CD14-positive monocyte (primary cell): ENCODE measurements at regions not wholly inside any gene's neighbourhood (a gene's known extent, or its start where the extent isn't known, plus 50 kb on each side); places are given as distances from the start of the nearest gene placed in this dataset.

Source experiments
- DNase-seq, 3 donors: peaks; one replicate each; pipeline ENCODE4 v3.0.0-alpha.2; 2011 to 2022
- H2AFZ ChIP-seq: 2 replicates; pipeline ENCODE4 v1.6.0; 2012; ENCODE audit warnings: mild to moderate bottlenecking, low read depth, low read length, inconsistent platforms; ENCODE audit not compliant: insufficient read depth, poor library complexity, severe bottlenecking
- H3K27ac ChIP-seq, 2 donors: 1 replicate in 1 of 2; 2 replicates in 1 of 2; pipeline ENCODE4 v1.5.1; 2012 to 2013; ENCODE audit warnings: low read length in 2 of 2, control low read depth in 1 of 2, inconsistent platforms in 1 of 2, low read depth in 1 of 2, mild to moderate bottlenecking in 1 of 2
- H3K27me3 ChIP-seq, 2 donors: one replicate each; pipeline versions ENCODE4 v1.6.0 to v1.6.1; 2011 to 2013; ENCODE audit warnings: low read length in 2 of 2; ENCODE audit not compliant: control insufficient read depth in 2 of 2, insufficient read depth in 2 of 2
- H3K36me3 ChIP-seq, 2 donors: replicated peaks in 1 of 2; 1 replicate in 1 of 2; 2 replicates in 1 of 2; pipeline versions ENCODE4 v1.5.1 to v1.6.1; 2012 to 2013; ENCODE audit warnings: low read length in 2 of 2, control low read depth in 1 of 2, inconsistent platforms in 1 of 2, mild to moderate bottlenecking in 1 of 2; ENCODE audit not compliant: insufficient read depth in 2 of 2, control insufficient read depth in 1 of 2
- H3K4me1 ChIP-seq, 2 donors: 1 replicate in 1 of 2; 2 replicates in 1 of 2; pipeline versions ENCODE4 v1.5.1 to v1.6.1; 2012 to 2013; ENCODE audit warnings: low read length in 2 of 2, control low read depth in 1 of 2, inconsistent platforms in 1 of 2, mild to moderate bottlenecking in 1 of 2, moderate library complexity in 1 of 2; ENCODE audit not compliant: insufficient read depth in 2 of 2, control insufficient read depth in 1 of 2
- H3K4me2 ChIP-seq: replicated peaks from 2 replicates; pipeline ENCODE3; 2012; ENCODE audit warnings: low read length, moderate library complexity, mild to moderate bottlenecking; ENCODE audit not compliant: poor library complexity, severe bottlenecking; ENCODE audit errors: extremely low read depth
- H3K4me3 ChIP-seq, 3 experiments: fragments of 200-600 bp in 1 of 3; sonication (generic) in 1 of 3; replicated peaks in 1 of 3; 1 replicate in 2 of 3; 2 replicates in 1 of 3; pipeline ENCODE4 v1.5.1; 2011 to 2013; ENCODE audit warnings: low read length in 3 of 3, mild to moderate bottlenecking in 3 of 3, control low read depth in 2 of 3, low read depth in 2 of 3, inconsistent platforms in 1 of 3, moderate library complexity in 1 of 3
- H3K79me2 ChIP-seq: 2 replicates; pipeline ENCODE4 v1.6.0; 2012; ENCODE audit warnings: mild to moderate bottlenecking, control low read depth, inconsistent platforms, low read length, moderate library complexity; ENCODE audit not compliant: insufficient read depth
- H3K9ac ChIP-seq: 2 replicates; pipeline ENCODE4 v1.6.0; 2017; ENCODE audit warnings: low read length, mild to moderate bottlenecking; ENCODE audit not compliant: insufficient read depth, poor library complexity, severe bottlenecking
- H3K9me3 ChIP-seq, 2 donors: replicated peaks in 1 of 2; 1 replicate in 1 of 2; 2 replicates in 1 of 2; pipeline versions ENCODE4 v1.5.1 to v1.6.1; 2012 to 2013; ENCODE audit warnings: low read length in 2 of 2, control low read depth in 1 of 2; ENCODE audit not compliant: control insufficient read depth in 1 of 2, insufficient read depth in 1 of 2
- H4K20me1 ChIP-seq: 2 replicates; pipeline ENCODE4 v1.6.0; 2012; ENCODE audit warnings: mild to moderate bottlenecking, low read length, control low read depth, moderate library complexity; ENCODE audit not compliant: insufficient read depth
- H3K27ac Mint-ChIP-seq, 7 donors: one replicate each; pipeline ENCODE4 v1.8.0; 2020; ENCODE audit warnings: mild to moderate bottlenecking in 7 of 7, mixed read lengths in 7 of 7, moderate library complexity in 6 of 7, inconsistent platforms in 2 of 7
- H3K27me3 Mint-ChIP-seq, 3 donors: one replicate each; pipeline ENCODE4 v1.8.0; 2021 to 2022; ENCODE audit warnings: low read depth in 3 of 3, mild to moderate bottlenecking in 3 of 3, mixed read lengths in 3 of 3, moderate library complexity in 3 of 3, inconsistent platforms in 1 of 3
- H3K36me3 Mint-ChIP-seq, 2 donors: one replicate each; pipeline ENCODE4 v1.8.0; 2020; ENCODE audit warnings: mixed read lengths in 2 of 2, inconsistent platforms in 1 of 2, mild to moderate bottlenecking in 1 of 2
- H3K4me1 Mint-ChIP-seq: one replicate; pipeline ENCODE4 v1.8.0; 2020; ENCODE audit warnings: mild to moderate bottlenecking, mixed read lengths
- H3K4me3 Mint-ChIP-seq, 2 donors: one replicate each; pipeline ENCODE4 v1.8.0; 2020; ENCODE audit warnings: mild to moderate bottlenecking in 2 of 2, mixed read lengths in 2 of 2, moderate library complexity in 1 of 2
- H3K9me3 Mint-ChIP-seq, 7 donors: one replicate each; pipeline ENCODE4 v1.8.0; 2020 to 2022; ENCODE audit warnings: mixed read lengths in 7 of 7, mild to moderate bottlenecking in 6 of 7, moderate library complexity in 6 of 7, inconsistent platforms in 2 of 7
- WGBS: methylation state at CpG from one replicate; pipeline ENCODE4 v1.1.5; 2013; ENCODE audit warnings: missing lambda C conversion rate; ENCODE audit not compliant: insufficient coverage; 5-methylcytosine and 5-hydroxymethylcytosine counted together
- intact Hi-C, 2 donors: fragments of 100-400 bp; cut with micrococcal nuclease; formaldehyde crosslinking; loops; one replicate each; pipeline versions ENCODE4 v1.15.0 to v1.15.1; 2023
- TF ChIP-seq, protein P1 (sequence below): fragments of 200-600 bp; IDR thresholded peaks from one replicate; pipeline ENCODE4 v1.8.0; 2022; ENCODE audit warnings: antibody characterized with exemption, mild to moderate bottlenecking

DNA sequence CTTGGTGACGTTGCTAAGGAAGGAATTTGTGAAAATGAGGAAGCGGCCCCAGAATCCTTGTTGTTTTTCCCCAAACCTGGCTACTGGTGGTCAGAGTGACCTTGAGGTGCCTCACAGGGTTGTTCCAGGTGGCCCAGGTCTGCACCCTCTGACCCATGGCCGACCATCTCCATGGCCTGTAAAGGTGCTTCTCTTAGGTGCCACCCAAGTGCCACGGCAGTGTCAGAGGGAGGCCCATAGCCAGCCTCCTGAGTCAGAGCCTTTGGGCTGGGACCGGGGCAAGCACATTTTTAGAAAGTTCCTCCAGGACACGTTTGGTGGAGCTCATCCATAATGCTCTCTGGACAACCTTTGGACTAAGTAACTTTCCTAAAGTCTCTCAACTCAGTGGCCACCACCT, 83.9 kb upstream of the IRS2 start:
- intact Hi-C loops, result no loop called here
- Histone ChIP-seq H2AFZ (no peak overlapping the region), H3K9me3 (no peaks in the 10 kb centered on the region), H3K9ac (no peak overlapping the region), H3K27me3 (peaks cover 12 to 14% of the 10 kb centered on the region in 2 donors), H3K27ac (no peak overlapping the region), H3K4me3 (no peak overlapping the region), H3K36me3 (no peaks in the 10 kb centered on the region), H4K20me1 (no peaks in the 10 kb centered on the region), H3K4me1 (no peaks in the 10 kb centered on the region), H3K79me2 (no peaks in the 10 kb centered on the region), H3K4me2 (no peak overlapping the region)
- Mint-ChIP-seq H3K4me1 (peaks cover 5% of the 10 kb centered on the region), H3K27ac (peak overlapping the region in 1 of 7 donors; percentile 56), H3K4me3 (no peak overlapping the region), H3K36me3 (no peaks in the 10 kb centered on the region), H3K9me3 (peaks cover 0 to under 1% (median 0%) of the 10 kb centered on the region in 7 donors), H3K27me3 (peaks cover 23 to 36% (median 30%) of the 10 kb centered on the region in 3 donors)
- 81% methylated on average over 6 of the region's 6 CpGs for WGBS
- TF ChIP-seq, protein P1, sequence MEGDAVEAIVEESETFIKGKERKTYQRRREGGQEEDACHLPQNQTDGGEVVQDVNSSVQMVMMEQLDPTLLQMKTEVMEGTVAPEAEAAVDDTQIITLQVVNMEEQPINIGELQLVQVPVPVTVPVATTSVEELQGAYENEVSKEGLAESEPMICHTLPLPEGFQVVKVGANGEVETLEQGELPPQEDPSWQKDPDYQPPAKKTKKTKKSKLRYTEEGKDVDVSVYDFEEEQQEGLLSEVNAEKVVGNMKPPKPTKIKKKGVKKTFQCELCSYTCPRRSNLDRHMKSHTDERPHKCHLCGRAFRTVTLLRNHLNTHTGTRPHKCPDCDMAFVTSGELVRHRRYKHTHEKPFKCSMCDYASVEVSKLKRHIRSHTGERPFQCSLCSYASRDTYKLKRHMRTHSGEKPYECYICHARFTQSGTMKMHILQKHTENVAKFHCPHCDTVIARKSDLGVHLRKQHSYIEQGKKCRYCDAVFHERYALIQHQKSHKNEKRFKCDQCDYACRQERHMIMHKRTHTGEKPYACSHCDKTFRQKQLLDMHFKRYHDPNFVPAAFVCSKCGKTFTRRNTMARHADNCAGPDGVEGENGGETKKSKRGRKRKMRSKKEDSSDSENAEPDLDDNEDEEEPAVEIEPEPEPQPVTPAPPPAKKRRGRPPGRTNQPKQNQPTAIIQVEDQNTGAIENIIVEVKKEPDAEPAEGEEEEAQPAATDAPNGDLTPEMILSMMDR, result no peak
- no peak for DNase-seq

DNA sequence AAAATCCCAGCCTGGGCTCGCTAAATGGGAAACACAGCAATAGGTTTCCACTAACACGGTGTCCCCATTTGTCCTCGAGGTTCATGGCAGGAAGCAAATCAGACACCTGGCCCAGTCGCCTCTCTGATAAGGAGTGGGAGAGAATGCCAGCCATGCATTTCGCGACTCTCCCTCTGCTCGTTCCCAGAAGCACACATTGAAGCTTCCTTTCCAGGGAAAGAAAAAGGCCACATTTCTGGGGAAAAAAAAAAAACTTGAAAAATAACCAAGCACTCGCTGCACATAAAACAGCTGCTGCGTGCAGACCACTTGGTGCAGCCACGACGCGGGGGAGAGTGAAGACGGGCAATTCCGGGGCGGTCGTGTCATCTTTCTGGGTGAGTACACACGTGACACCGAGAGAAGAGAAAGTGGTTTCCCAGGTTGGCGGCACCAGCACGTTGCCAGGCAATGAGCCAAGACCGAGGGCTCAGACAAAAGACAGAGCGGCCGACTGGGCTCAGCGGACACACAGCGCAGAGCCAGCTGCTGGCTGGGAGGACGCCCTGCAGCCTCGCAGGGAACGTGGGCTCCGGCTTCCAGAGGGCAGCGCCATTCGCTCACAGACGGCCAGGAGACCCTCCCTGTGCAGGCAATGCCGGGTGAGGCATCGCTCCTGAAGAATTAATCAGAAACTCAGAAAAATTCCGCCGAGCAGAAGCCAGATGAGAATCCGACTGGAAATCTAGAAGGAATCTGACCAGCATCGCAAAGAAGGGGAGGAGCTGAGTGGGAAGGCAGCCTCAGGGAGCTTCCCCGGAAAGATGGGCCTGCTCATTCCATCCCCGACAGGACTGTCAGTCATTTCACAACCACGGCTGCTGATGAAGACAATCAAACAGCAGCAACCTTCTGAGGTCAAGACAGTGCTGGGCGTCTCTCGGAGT, 83.2 kb upstream of the IRS2 start:
- peak overlapping the region; percentile 31 for H3K4me2 ChIP-seq
- H4K20me1 ChIP-seq, result no peaks in the 10 kb centered on the region
- Mint-ChIP-seq H3K4me1 (peaks cover 5% of the 10 kb centered on the region), H3K4me3 (peak overlapping the region; percentile 58 to 91), H3K36me3 (no peaks in the 10 kb centered on the region), H3K27me3 (peaks cover 22 to 38% (median 31%) of the 10 kb centered on the region in 3 donors), H3K9me3 (no peaks in the 10 kb centered on the region), H3K27ac (no peak overlapping the region)
- 52% methylated on average over 36 of the region's 43 CpGs for WGBS
- H3K4me3 ChIP-seq, result peak overlapping the region in 1 of 3 experiments; percentile 20
- no peaks in the 10 kb centered on the region for H3K79me2 ChIP-seq
- H3K27ac ChIP-seq, result no peak overlapping the region
- H3K4me1 ChIP-seq, result no peaks in the 10 kb centered on the region
- no peak for DNase-seq
- no peaks in the 10 kb centered on the region for H3K36me3 ChIP-seq
- TF ChIP-seq, protein P1, result no peak
- H3K9me3 ChIP-seq, result no peaks in the 10 kb centered on the region
- peak overlapping the region; percentile 35 for H2AFZ ChIP-seq
- H3K9ac ChIP-seq, result no peak overlapping the region
- intact Hi-C loops, result no loop called here
- peaks cover 12 to 14% of the 10 kb centered on the region in 2 donors for H3K27me3 ChIP-seq
